K562 (cell line): ENCODE measurements at regions not wholly inside any gene's neighbourhood (a gene's known extent, or its start where the extent isn't known, plus 50 kb on each side); places are given as distances from the start of the nearest gene placed in this dataset.

ENCODE experiments used
- ATAC-seq: fragments of 200-7000 bp; cut with Tn5 transposase; 3 replicates; pipeline ENCODE4 v1.9.1; 2020; ENCODE audit warnings: moderate library complexity
- BruUV-seq: library from RNA; stranded (reverse); fragments of 400-500 nt; replicated peaks from 2 replicates; lab custom pipeline; 2021; lab: Mats Ljungman, UMichigan
- CTCF ChIA-PET: fragments of 300-600 bp; formaldehyde crosslinking; extraction: SDS; loops from one replicate; lab custom pipeline; 2021; ENCODE audit warnings: low intra/inter-chr PET ratio; lab: Yijun Ruan, JAX
- POLR2A ChIA-PET: fragments of 300-600, 350-650 bp; sonication (Branson Sonifier 250); formaldehyde crosslinking; extraction: SDS; loops from one replicate; lab custom pipeline; 2021; ENCODE audit warnings: antibody characterized with exemption, inconsistent platforms; lab: Yijun Ruan, JAX
- DNase-seq, 4 experiments: peaks; one replicate each; pipeline versions ENCODE4 v3.0.0 to v3.0.0-alpha.2; 2011 to 2018; ENCODE audit warnings: low spot score in 3 of 4, mixed read lengths in 3 of 4; ENCODE audit errors: extremely low read depth in 1 of 4
- FAIRE-seq: peaks from 2 replicates; lab custom pipeline; 2011; peaks lifted over from hg19 to GRCh38; lab: Jason Lieb, UNC
- H2AFZ ChIP-seq: 2 replicates; pipeline ENCODE4 v1.6.0; 2011; ENCODE audit warnings: low read depth, low read length, control low read depth, inconsistent platforms
- H3K27ac ChIP-seq: fragments of 200-600 bp; 3 replicates; pipeline ENCODE4 v1.8.0; 2011; ENCODE audit warnings: low read depth, mild to moderate bottlenecking, control low read depth, inconsistent platforms, low read length, moderate library complexity, mixed read lengths; ENCODE audit errors: extremely low read depth
- H3K27me3 ChIP-seq, 2 experiments: fragments of 300-600 bp in 1 of 2; 2 replicates in 1 of 2; 3 replicates in 1 of 2; pipeline versions ENCODE4 v1.6.0 to v1.8.0; 2011; ENCODE audit warnings: inconsistent platforms in 2 of 2, low read length in 2 of 2, mild to moderate bottlenecking in 1 of 2, mixed read lengths in 1 of 2, moderate library complexity in 1 of 2; ENCODE audit not compliant: control insufficient read depth in 2 of 2, insufficient read depth in 2 of 2
- H3K36me3 ChIP-seq: fragments of 300-600 bp; 3 replicates; pipeline ENCODE4 v1.8.0; 2011; ENCODE audit warnings: mild to moderate bottlenecking, low read length, inconsistent platforms; ENCODE audit not compliant: control insufficient read depth, insufficient read depth
- H3K4me1 ChIP-seq, 2 experiments: fragments of 200-600 bp in 1 of 2; replicated peaks in 1 of 2; 2 replicates in 1 of 2; 3 replicates in 1 of 2; pipeline versions ENCODE4 v1.5.1 to v1.8.0; 2011; ENCODE audit warnings: inconsistent platforms in 2 of 2, low read length in 2 of 2, mild to moderate bottlenecking in 1 of 2, mixed read lengths in 1 of 2, moderate library complexity in 1 of 2; ENCODE audit not compliant: control insufficient read depth in 2 of 2, insufficient read depth in 2 of 2
- H3K4me2 ChIP-seq: 2 replicates; pipeline ENCODE4 v1.6.1; 2011; ENCODE audit warnings: low read length, control low read depth, inconsistent platforms, mixed read lengths; ENCODE audit not compliant: insufficient read depth
- H3K4me3 ChIP-seq: fragments of 200-600 bp; sonication (generic), shearing (Covaris generic); 2 replicates; pipeline ENCODE4 v1.5.1; 2016; ENCODE audit warnings: control low read depth, inconsistent platforms
- H3K79me2 ChIP-seq: fragments of 200-600 bp; 3 replicates; pipeline ENCODE4 v1.8.0; 2011; ENCODE audit warnings: low read length, inconsistent platforms; ENCODE audit not compliant: control insufficient read depth, insufficient read depth
- H3K9ac ChIP-seq, 2 experiments: 2 replicates each; pipeline versions ENCODE4 v1.6.0 to v1.6.1; 2011; ENCODE audit warnings: low read depth in 2 of 2, low read length in 2 of 2, control low read depth in 1 of 2, inconsistent platforms in 1 of 2, mild to moderate bottlenecking in 1 of 2, mixed read lengths in 1 of 2; ENCODE audit not compliant: insufficient read depth in 1 of 2
- H3K9me1 ChIP-seq: one replicate; pipeline ENCODE4 v1.6.0; 2011; ENCODE audit warnings: inconsistent platforms, mild to moderate bottlenecking, low read length, moderate library complexity; ENCODE audit not compliant: control insufficient read depth, insufficient read depth
- H3K9me3 ChIP-seq: replicated peaks from 2 replicates; pipeline ENCODE4 v1.5.1; 2011; ENCODE audit warnings: low read depth, low read length, inconsistent platforms; ENCODE audit not compliant: control insufficient read depth, insufficient read depth
- H4K20me1 ChIP-seq: replicated peaks from 2 replicates; pipeline ENCODE4 v1.6.1; 2011; ENCODE audit warnings: low read length, inconsistent platforms, mixed read lengths; ENCODE audit not compliant: control insufficient read depth, insufficient read depth
- HSF4 ChIP-seq: fragments of 250-450 bp; sonication (Bioruptor Pico); IDR thresholded peaks from 2 replicates; pipeline ENCODE4 v2.1.2; 2022; ENCODE audit warnings: mild to moderate bottlenecking, moderate library complexity, borderline replicate concordance
- MBD2 ChIP-seq: sonication (generic); IDR thresholded peaks from 2 replicates; pipeline ENCODE4 v1.6.1; 2016; ENCODE audit warnings: low read depth, borderline replicate concordance
- MED1 ChIP-seq: sonication (generic); formaldehyde crosslinking; IDR thresholded peaks from 2 replicates; pipeline ENCODE4 v1.8.1; 2023; ENCODE audit warnings: missing genetic modification reagents, borderline replicate concordance
- NRF1 ChIP-seq, 2 experiments: fragments of 450-650 bp; IDR thresholded peaks in 1 of 2; conservative IDR thresholded peaks in 1 of 2; 2 replicates each; pipeline ENCODE4 v1.6.1; 2014; ENCODE audit warnings: mild to moderate bottlenecking in 2 of 2
- POLR2B ChIP-seq: fragments of 450-650 bp; IDR thresholded peaks from 2 replicates; pipeline ENCODE4 v1.6.1; 2018; ENCODE audit warnings: low read depth; ENCODE audit not compliant: partially characterized antibody
- ZBTB9 ChIP-seq: fragments of 450-650 bp; formaldehyde crosslinking; IDR thresholded peaks from 2 replicates; pipeline ENCODE4 v1.4.0; 2020; ENCODE audit warnings: mild to moderate bottlenecking, moderate library complexity
- ZEB2 ChIP-seq: fragments of 450-650 bp; IDR thresholded peaks from 2 replicates; pipeline ENCODE4 v1.6.1; 2016
- ZFPM2 ChIP-seq: fragments of 250-450 bp; sonication (Bioruptor Pico); IDR thresholded peaks from 2 replicates; pipeline ENCODE4 v1.5.1; 2022; ENCODE audit warnings: mild to moderate bottlenecking
- ZNF232 ChIP-seq: sonication (generic); formaldehyde crosslinking; IDR thresholded peaks from 2 replicates; pipeline ENCODE4 v1.8.0; 2022; ENCODE audit warnings: mild to moderate bottlenecking, missing genetic modification reagents
- ZNF318 ChIP-seq, 2 experiments: fragments of 450-650 bp; IDR thresholded peaks; 2 replicates each; pipeline ENCODE4 v1.6.1; 2016; ENCODE audit warnings: mild to moderate bottlenecking in 2 of 2, borderline replicate concordance in 1 of 2, low read depth in 1 of 2, moderate library complexity in 1 of 2
- WGBS: fragments of 100-300 bp; shearing (Covaris generic); methylation state at CpG from one replicate; pipeline ENCODE4 v1.1.6; 2016; ENCODE audit warnings: low coverage, mixed read lengths; ENCODE audit not compliant: insufficient coverage; ENCODE audit errors: missing lambda C conversion rate; 5-methylcytosine and 5-hydroxymethylcytosine counted together
- in situ Hi-C: fragments of 300-500 bp; cut with MboI; formaldehyde crosslinking; loops from 4 replicates; pipeline ENCODE4 v1.15.0; 2018; ENCODE audit warnings: inconsistent platforms, mixed read lengths
- intact Hi-C: fragments of 100-400 bp; cut with micrococcal nuclease; formaldehyde crosslinking; loops from 2 replicates; pipeline ENCODE4 v1.14.2; 2022

GRCh38 chr3:154615471-154615870 lies 185.5 kb upstream of the GPR149 start (continued):
- no peak for TF ChIP-seq NRF1 (conservative IDR thresholded peaks at IDR 0.05 in 1 of 2, IDR thresholded peaks at IDR 0.05 in 1 of 2)
- no peak for TF ChIP-seq ZEB2
- no peak for TF ChIP-seq MBD2

GRCh38 chr3:154614601-154615000 lies 184.6 kb upstream of the GPR149 start:
- ATAC-seq (no peak), DNase-seq (no peak), FAIRE-seq (no peak)
- Histone ChIP-seq H3K4me3 (no peak overlapping the region), H2AFZ (no peak overlapping the region), H3K79me2 (no peaks in the 10 kb centered on the region), H3K4me2 (no peak overlapping the region), H3K36me3 (no peaks in the 10 kb centered on the region), H3K27me3 (no peaks in the 10 kb centered on the region), H3K9ac (no peak overlapping the region), H3K4me1 (no peaks in the 10 kb centered on the region), H4K20me1 (no peaks in the 10 kb centered on the region), H3K27ac (no peak overlapping the region), H3K9me3 (no peaks in the 10 kb centered on the region), H3K9me1 (no peaks in the 10 kb centered on the region)
- TF ChIP-seq POLR2B (no peak), HSF4 (CRISPR knock-in tag) (no peak), ZEB2 (no peak), ZFPM2 (no peak), ZBTB9 (no peak), ZNF318 (IDR thresholded peaks at IDR 0.05; ENCODE audit: borderline replicate concordance in 1 of 2, low read depth in 1 of 2) (no peak), MED1 (no peak), ZNF232 (CRISPR knock-in tag) (no peak)
- ChIA-PET CTCF (interaction anchor here (0.6 kb wide), 1 partner anchor 12 kb away, joined by 3 read pairs; no protein-coding TSS in a partner anchor), POLR2A (no interaction called here)
- WGBS = 0% methylated on average over 3 of the region's 3 CpGs
- no TSS peak for BruUV-seq
- intact Hi-C loops = no loop called here
- in situ Hi-C loops = no loop called here
